HEK293 (cell line): ENCODE measurements at regions not wholly inside any gene's neighbourhood (a gene's known extent, or its start where the extent isn't known, plus 50 kb on each side); places are given as distances from the start of the nearest gene placed in this dataset.

Experiments used
- CTCF ChIA-PET: fragments of 350-600 bp; formaldehyde crosslinking; extraction: SDS; loops from one replicate; lab custom pipeline; 2021; ENCODE audit warnings: antibody characterized with exemption; lab: Yijun Ruan, JAX
- POLR2A ChIA-PET: fragments of 300-600 bp; formaldehyde crosslinking; extraction: SDS; loops from one replicate; lab custom pipeline; 2020; ENCODE audit warnings: antibody characterized with exemption, inconsistent platforms; lab: Yijun Ruan, JAX
- H3K27ac ChIP-seq: fragments of 200-500 bp; sonication (Bioruptor generic); 2 replicates; pipeline ENCODE4 v1.5.1; 2014; ENCODE audit warnings: low read depth, low read length, control low read depth, inconsistent platforms; ENCODE audit errors: extremely low read depth
- H3K36me3 ChIP-seq, 2 experiments: fragments of 200-500 bp in 1 of 2; sonication (Bioruptor generic) in 1 of 2; 1 replicate in 1 of 2; 2 replicates in 1 of 2; pipeline ENCODE4 v1.5.1; 2014 to 2017; ENCODE audit warnings: inconsistent platforms in 2 of 2, low read length in 2 of 2; ENCODE audit not compliant: control insufficient read depth in 2 of 2, insufficient read depth in 1 of 2
- H3K4me1 ChIP-seq: fragments of 200-500 bp; sonication (Bioruptor generic); 2 replicates; pipeline ENCODE4 v1.5.1; 2014; ENCODE audit warnings: mild to moderate bottlenecking, low read length, inconsistent platforms; ENCODE audit not compliant: control insufficient read depth, insufficient read depth
- H3K4me3 ChIP-seq: 2 replicates; pipeline ENCODE4 v1.5.1; 2011; ENCODE audit warnings: low read depth, mild to moderate bottlenecking, control low read depth, low read length, moderate library complexity
- H3K9me3 ChIP-seq: fragments of 200-500 bp; sonication (Bioruptor generic); 2 replicates; pipeline ENCODE4 v1.5.1; 2014; ENCODE audit warnings: low read depth, low read length, inconsistent platforms; ENCODE audit not compliant: control insufficient read depth, insufficient read depth
- HOXA7 ChIP-seq: sonication (generic); formaldehyde crosslinking; IDR thresholded peaks from 2 replicates; pipeline ENCODE4 v1.8.1; 2022; ENCODE audit warnings: missing genetic modification reagents, borderline replicate concordance
- KLF8 ChIP-seq: fragments of 450-650 bp; formaldehyde crosslinking; IDR thresholded peaks from 2 replicates; pipeline ENCODE4 v1.5.1; 2016; ENCODE audit warnings: missing biosample characterization, missing genetic modification characterization
- SETDB1 ChIP-seq: IDR thresholded peaks from one replicate; pipeline ENCODE4 v1.6.1; 2017; ENCODE audit warnings: mild to moderate bottlenecking, low read length, moderate library complexity, mixed read lengths; ENCODE audit not compliant: insufficient read length
- ZNF140 ChIP-seq: fragments of 450-650 bp; formaldehyde crosslinking; IDR thresholded peaks from 2 replicates; pipeline ENCODE4 v1.5.1; 2016; ENCODE audit warnings: missing biosample characterization, missing genetic modification characterization
- ZNF169 ChIP-seq: fragments of 450-650 bp; formaldehyde crosslinking; IDR thresholded peaks from 2 replicates; pipeline ENCODE4 v1.5.1; 2016; ENCODE audit warnings: missing biosample characterization, missing genetic modification characterization
- ZNF394 ChIP-seq: fragments of 450-650 bp; formaldehyde crosslinking; IDR thresholded peaks from 2 replicates; pipeline ENCODE4 v1.5.1; 2016; ENCODE audit warnings: missing biosample characterization, missing genetic modification characterization, mild to moderate bottlenecking, moderate library complexity, borderline replicate concordance
- ZNF426 ChIP-seq: fragments of 450-650 bp; formaldehyde crosslinking; IDR thresholded peaks from 2 replicates; pipeline ENCODE4 v1.5.1; 2017; ENCODE audit warnings: missing biosample characterization, missing genetic modification characterization, mild to moderate bottlenecking, inconsistent platforms, moderate library complexity
- ZNF529 ChIP-seq: fragments of 450-650 bp; formaldehyde crosslinking; IDR thresholded peaks from 2 replicates; pipeline ENCODE4 v1.5.1; 2017; ENCODE audit warnings: missing genetic modification characterization, missing biosample characterization; ENCODE audit not compliant: insufficient replicate concordance
- ZNF555 ChIP-seq: fragments of 450-650 bp; formaldehyde crosslinking; conservative IDR thresholded peaks from 2 replicates; pipeline ENCODE4 v1.5.1; 2017; ENCODE audit warnings: missing biosample characterization, mild to moderate bottlenecking, missing genetic modification characterization, inconsistent platforms
- ZNF560 ChIP-seq: fragments of 450-650 bp; formaldehyde crosslinking; IDR thresholded peaks from 2 replicates; pipeline ENCODE4 v1.5.1; 2017; ENCODE audit warnings: missing biosample characterization, missing genetic modification characterization, borderline replicate concordance
- ZNF561 ChIP-seq: fragments of 450-650 bp; IDR thresholded peaks from 2 replicates; pipeline ENCODE4 v1.5.1; 2018; ENCODE audit warnings: missing biosample characterization, missing genetic modification characterization, borderline replicate concordance
- ZNF571 ChIP-seq: fragments of 450-650 bp; formaldehyde crosslinking; IDR thresholded peaks from 2 replicates; pipeline ENCODE4 v1.5.0; 2017; ENCODE audit warnings: missing biosample characterization, missing genetic modification characterization
- ZNF654 ChIP-seq: fragments of 450-650 bp; formaldehyde crosslinking; IDR thresholded peaks from 2 replicates; pipeline ENCODE4 v1.5.1; 2016; ENCODE audit warnings: low read depth, missing biosample characterization, missing genetic modification characterization
- ZNF777 ChIP-seq: fragments of 450-650 bp; formaldehyde crosslinking; IDR thresholded peaks from 2 replicates; pipeline ENCODE4 v1.5.1; 2017; ENCODE audit warnings: missing biosample characterization, missing genetic modification characterization, borderline replicate concordance
- ZXDB ChIP-seq: fragments of 450-650 bp; formaldehyde crosslinking; IDR thresholded peaks from 2 replicates; pipeline ENCODE4 v1.5.1; 2016; ENCODE audit warnings: missing biosample characterization, missing genetic modification characterization
- TF ChIP-seq, protein P1 (sequence below): fragments of 450-650 bp; formaldehyde crosslinking; conservative IDR thresholded peaks from 2 replicates; pipeline ENCODE4 v1.5.1; 2016; ENCODE audit warnings: low read depth, missing biosample characterization, missing genetic modification characterization
- TF ChIP-seq, protein P2 (sequence below): fragments of 450-650 bp; formaldehyde crosslinking; conservative IDR thresholded peaks from 2 replicates; pipeline ENCODE4 v1.5.1; 2016; ENCODE audit warnings: low read depth, missing biosample characterization, missing genetic modification characterization
- TF ChIP-seq, protein P3 (sequence below): fragments of 450-650 bp; formaldehyde crosslinking; IDR thresholded peaks from 2 replicates; pipeline ENCODE4 v1.5.1; 2016; ENCODE audit warnings: missing biosample characterization, missing genetic modification characterization, borderline replicate concordance
- TF ChIP-seq, protein P4 (sequence below): fragments of 450-650 bp; formaldehyde crosslinking; IDR thresholded peaks from 2 replicates; pipeline ENCODE4 v1.5.1; 2017; ENCODE audit warnings: missing biosample characterization, missing genetic modification characterization
- TF ChIP-seq, protein P5 (sequence below): fragments of 450-650 bp; formaldehyde crosslinking; IDR thresholded peaks from 2 replicates; pipeline ENCODE4 v1.5.1; 2016; ENCODE audit warnings: missing biosample characterization, missing genetic modification characterization

DNA sequence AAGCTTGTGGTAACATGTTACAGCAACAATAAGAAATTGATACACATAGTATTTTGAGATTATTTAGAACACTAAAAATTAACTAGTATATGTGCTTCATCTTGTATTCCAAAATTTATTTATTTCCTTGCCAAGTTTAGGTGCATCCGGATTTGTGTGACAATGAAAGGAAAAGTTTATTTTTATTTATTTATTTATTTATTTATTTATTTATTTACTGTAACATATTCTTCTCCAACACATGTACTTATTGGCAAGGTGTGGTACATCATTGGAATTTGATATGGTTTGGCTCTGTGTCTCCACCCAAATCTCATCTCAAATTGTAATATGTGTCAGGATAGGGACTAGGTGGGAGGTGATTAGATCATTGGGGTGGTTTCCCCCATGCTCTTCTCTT lies 373.3 kb upstream of the EDIL3 start:
- ChIA-PET POLR2A (no interaction called here), CTCF (no interaction called here)
- TF ChIP-seq ZNF560 (no peak), ZNF571 (no peak), ZXDB (0 out of 2 replicates have a peak, but pooled peaks have one; percentile 23), ZNF394 (tag by site-specific recombination) (peak; percentile 65; the same call in 1 of the 2 replicates), ZNF561 (no peak), ZNF555 (tag by site-specific recombination) (peak; percentile 50), ZNF426 (tag by site-specific recombination) (peak; percentile 59), ZNF140 (0 out of 2 replicates have a peak, but pooled peaks have one; percentile 11), ZNF654 (tag by site-specific recombination) (no peak)
- TF ChIP-seq, protein P1, sequence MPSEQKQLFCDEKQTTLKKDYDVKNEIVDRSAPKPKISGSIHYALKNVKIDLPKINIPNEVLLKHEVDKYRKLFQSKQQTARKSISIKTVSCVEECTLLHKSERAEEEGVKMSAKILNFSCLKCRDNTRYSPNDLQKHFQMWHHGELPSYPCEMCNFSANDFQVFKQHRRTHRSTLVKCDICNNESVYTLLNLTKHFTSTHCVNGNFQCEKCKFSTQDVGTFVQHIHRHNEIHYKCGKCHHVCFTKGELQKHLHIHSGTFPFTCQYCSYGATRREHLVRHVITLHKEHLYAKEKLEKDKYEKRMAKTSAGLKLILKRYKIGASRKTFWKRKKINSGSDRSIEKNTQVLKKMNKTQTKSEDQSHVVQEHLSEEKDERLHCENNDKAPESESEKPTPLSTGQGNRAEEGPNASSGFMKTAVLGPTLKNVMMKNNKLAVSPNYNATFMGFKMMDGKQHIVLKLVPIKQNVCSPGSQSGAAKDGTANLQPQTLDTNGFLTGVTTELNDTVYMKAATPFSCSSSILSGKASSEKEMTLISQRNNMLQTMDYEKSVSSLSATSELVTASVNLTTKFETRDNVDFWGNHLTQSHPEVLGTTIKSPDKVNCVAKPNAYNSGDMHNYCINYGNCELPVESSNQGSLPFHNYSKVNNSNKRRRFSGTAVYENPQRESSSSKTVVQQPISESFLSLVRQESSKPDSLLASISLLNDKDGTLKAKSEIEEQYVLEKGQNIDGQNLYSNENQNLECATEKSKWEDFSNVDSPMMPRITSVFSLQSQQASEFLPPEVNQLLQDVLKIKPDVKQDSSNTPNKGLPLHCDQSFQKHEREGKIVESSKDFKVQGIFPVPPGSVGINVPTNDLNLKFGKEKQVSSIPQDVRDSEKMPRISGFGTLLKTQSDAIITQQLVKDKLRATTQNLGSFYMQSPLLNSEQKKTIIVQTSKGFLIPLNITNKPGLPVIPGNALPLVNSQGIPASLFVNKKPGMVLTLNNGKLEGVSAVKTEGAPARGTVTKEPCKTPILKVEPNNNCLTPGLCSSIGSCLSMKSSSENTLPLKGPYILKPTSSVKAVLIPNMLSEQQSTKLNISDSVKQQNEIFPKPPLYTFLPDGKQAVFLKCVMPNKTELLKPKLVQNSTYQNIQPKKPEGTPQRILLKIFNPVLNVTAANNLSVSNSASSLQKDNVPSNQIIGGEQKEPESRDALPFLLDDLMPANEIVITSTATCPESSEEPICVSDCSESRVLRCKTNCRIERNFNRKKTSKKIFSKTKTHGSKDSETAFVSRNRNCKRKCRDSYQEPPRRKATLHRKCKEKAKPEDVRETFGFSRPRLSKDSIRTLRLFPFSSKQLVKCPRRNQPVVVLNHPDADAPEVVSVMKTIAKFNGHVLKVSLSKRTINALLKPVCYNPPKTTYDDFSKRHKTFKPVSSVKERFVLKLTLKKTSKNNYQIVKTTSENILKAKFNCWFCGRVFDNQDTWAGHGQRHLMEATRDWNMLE (tag by site-specific recombination): peak; percentile 65
- TF ChIP-seq, protein P2, sequence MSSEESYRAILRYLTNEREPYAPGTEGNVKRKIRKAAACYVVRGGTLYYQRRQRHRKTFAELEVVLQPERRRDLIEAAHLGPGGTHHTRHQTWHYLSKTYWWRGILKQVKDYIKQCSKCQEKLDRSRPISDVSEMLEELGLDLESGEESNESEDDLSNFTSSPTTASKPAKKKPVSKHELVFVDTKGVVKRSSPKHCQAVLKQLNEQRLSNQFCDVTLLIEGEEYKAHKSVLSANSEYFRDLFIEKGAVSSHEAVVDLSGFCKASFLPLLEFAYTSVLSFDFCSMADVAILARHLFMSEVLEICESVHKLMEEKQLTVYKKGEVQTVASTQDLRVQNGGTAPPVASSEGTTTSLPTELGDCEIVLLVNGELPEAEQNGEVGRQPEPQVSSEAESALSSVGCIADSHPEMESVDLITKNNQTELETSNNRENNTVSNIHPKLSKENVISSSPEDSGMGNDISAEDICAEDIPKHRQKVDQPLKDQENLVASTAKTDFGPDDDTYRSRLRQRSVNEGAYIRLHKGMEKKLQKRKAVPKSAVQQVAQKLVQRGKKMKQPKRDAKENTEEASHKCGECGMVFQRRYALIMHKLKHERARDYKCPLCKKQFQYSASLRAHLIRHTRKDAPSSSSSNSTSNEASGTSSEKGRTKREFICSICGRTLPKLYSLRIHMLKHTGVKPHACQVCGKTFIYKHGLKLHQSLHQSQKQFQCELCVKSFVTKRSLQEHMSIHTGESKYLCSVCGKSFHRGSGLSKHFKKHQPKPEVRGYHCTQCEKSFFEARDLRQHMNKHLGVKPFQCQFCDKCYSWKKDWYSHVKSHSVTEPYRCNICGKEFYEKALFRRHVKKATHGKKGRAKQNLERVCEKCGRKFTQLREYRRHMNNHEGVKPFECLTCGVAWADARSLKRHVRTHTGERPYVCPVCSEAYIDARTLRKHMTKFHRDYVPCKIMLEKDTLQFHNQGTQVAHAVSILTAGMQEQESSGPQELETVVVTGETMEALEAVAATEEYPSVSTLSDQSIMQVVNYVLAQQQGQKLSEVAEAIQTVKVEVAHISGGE (tag by site-specific recombination): peak; percentile 38; the same call in 1 of the 2 replicates
- TF ChIP-seq, protein P3, sequence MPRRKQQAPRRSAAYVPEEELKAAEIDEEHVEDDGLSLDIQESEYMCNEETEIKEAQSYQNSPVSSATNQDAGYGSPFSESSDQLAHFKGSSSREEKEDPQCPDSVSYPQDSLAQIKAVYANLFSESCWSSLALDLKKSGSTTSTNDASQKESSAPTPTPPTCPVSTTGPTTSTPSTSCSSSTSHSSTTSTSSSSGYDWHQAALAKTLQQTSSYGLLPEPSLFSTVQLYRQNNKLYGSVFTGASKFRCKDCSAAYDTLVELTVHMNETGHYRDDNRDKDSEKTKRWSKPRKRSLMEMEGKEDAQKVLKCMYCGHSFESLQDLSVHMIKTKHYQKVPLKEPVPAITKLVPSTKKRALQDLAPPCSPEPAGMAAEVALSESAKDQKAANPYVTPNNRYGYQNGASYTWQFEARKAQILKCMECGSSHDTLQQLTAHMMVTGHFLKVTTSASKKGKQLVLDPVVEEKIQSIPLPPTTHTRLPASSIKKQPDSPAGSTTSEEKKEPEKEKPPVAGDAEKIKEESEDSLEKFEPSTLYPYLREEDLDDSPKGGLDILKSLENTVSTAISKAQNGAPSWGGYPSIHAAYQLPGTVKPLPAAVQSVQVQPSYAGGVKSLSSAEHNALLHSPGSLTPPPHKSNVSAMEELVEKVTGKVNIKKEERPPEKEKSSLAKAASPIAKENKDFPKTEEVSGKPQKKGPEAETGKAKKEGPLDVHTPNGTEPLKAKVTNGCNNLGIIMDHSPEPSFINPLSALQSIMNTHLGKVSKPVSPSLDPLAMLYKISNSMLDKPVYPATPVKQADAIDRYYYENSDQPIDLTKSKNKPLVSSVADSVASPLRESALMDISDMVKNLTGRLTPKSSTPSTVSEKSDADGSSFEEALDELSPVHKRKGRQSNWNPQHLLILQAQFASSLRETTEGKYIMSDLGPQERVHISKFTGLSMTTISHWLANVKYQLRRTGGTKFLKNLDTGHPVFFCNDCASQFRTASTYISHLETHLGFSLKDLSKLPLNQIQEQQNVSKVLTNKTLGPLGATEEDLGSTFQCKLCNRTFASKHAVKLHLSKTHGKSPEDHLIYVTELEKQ (tag by site-specific recombination): no peak
- H3K9me3 ChIP-seq: no peaks in the 10 kb centered on the region
- H3K4me3 ChIP-seq: no peak overlapping the region
- H3K27ac ChIP-seq: no peak overlapping the region
- no peaks in the 10 kb centered on the region for H3K4me1 ChIP-seq
- H3K36me3 ChIP-seq: no peaks in the 10 kb centered on the region

DNA sequence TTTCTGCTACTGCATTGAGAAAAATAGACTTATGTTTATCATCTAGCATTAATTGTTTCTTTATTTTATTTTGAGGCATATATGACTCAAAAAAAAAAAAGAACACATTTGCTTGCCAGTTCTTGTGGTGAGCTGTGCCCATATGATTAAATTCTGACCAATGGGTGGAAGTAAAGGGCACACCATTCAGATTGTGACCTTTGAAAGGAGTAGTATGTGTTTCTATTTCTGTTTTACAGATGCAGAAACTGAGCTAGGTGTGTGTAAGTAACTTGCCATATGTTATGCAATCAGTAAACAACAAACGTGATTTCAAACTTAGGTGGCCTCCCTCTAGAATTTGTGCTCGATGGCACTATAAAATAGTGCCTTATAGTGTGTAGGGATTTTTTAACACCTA lies 368.1 kb upstream of the EDIL3 start:
- ChIA-PET POLR2A (no interaction called here), CTCF (no interaction called here)
- no peak overlapping the region for H3K27ac ChIP-seq
- H3K36me3 ChIP-seq: no peaks in the 10 kb centered on the region
- H3K4me3 ChIP-seq: no peak overlapping the region
- no peaks in the 10 kb centered on the region for H3K9me3 ChIP-seq
- H3K4me1 ChIP-seq: no peaks in the 10 kb centered on the region
- TF ChIP-seq ZNF777 (no peak), KLF8 (tag by site-specific recombination) (no peak), ZNF169 (tag by site-specific recombination) (no peak), HOXA7 (no peak), SETDB1 (no peak), ZNF529 (tag by site-specific recombination) (no peak)
- TF ChIP-seq, protein P4, sequence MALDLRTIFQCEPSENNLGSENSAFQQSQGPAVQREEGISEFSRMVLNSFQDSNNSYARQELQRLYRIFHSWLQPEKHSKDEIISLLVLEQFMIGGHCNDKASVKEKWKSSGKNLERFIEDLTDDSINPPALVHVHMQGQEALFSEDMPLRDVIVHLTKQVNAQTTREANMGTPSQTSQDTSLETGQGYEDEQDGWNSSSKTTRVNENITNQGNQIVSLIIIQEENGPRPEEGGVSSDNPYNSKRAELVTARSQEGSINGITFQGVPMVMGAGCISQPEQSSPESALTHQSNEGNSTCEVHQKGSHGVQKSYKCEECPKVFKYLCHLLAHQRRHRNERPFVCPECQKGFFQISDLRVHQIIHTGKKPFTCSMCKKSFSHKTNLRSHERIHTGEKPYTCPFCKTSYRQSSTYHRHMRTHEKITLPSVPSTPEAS (tag by site-specific recombination): no peak
- TF ChIP-seq, protein P5, sequence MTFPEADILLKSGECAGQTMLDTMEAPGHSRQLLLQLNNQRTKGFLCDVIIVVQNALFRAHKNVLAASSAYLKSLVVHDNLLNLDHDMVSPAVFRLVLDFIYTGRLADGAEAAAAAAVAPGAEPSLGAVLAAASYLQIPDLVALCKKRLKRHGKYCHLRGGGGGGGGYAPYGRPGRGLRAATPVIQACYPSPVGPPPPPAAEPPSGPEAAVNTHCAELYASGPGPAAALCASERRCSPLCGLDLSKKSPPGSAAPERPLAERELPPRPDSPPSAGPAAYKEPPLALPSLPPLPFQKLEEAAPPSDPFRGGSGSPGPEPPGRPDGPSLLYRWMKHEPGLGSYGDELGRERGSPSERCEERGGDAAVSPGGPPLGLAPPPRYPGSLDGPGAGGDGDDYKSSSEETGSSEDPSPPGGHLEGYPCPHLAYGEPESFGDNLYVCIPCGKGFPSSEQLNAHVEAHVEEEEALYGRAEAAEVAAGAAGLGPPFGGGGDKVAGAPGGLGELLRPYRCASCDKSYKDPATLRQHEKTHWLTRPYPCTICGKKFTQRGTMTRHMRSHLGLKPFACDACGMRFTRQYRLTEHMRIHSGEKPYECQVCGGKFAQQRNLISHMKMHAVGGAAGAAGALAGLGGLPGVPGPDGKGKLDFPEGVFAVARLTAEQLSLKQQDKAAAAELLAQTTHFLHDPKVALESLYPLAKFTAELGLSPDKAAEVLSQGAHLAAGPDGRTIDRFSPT (tag by site-specific recombination): no peak
